Vagina (tissue), 2 donors: ENCODE measurements at regions not wholly inside any gene's neighbourhood (a gene's known extent, or its start where the extent isn't known, plus 50 kb on each side); places are given as distances from the start of the nearest gene placed in this dataset.
"Not testable (repeated sequence)": the region's sequence is repeated elsewhere in the genome, so short reads cannot be mapped to it uniquely, and the experiment has no call there.

Source experiments
- DNase-seq, 2 donors: peaks; one replicate each; pipeline ENCODE4 v3.0.0-alpha.2; 2017; ENCODE audit errors: extremely low spot score in 2 of 2
- H3K27ac ChIP-seq: fragments of 200-600 bp; sonication (generic); one replicate; pipeline ENCODE4 v1.5.1; 2019
- H3K27me3 ChIP-seq: fragments of 200-600 bp; sonication (generic); one replicate; pipeline ENCODE4 v1.5.1; 2019
- H3K36me3 ChIP-seq, 2 donors: fragments of 200-600 bp; sonication (generic); one replicate each; pipeline ENCODE4 v1.5.1; 2017 to 2019
- H3K4me1 ChIP-seq: fragments of 200-600 bp; sonication (generic); one replicate; pipeline ENCODE4 v1.5.1; 2019
- H3K4me3 ChIP-seq, 2 donors: fragments of 200-600 bp; sonication (generic); 1 replicate in 1 of 2; 2 replicates in 1 of 2; pipeline ENCODE4 v1.5.1; 2016 to 2019
- H3K9me3 ChIP-seq: fragments of 200-600 bp; sonication (generic); one replicate; pipeline ENCODE4 v1.5.1; 2019
- CTCF ChIP-seq, 3 experiments: fragments of 450-650 bp in 2 of 3; fragments of 200-600 bp in 1 of 3; sonication (generic) in 1 of 3; IDR thresholded peaks; one replicate each; pipeline ENCODE4 v1.5.1; 2017 to 2019; ENCODE audit warnings: antibody characterized with exemption in 3 of 3, mild to moderate bottlenecking in 2 of 3, moderate library complexity in 2 of 3
- POLR2A ChIP-seq, 2 donors: fragments of 450-650 bp; IDR thresholded peaks; one replicate each; pipeline ENCODE4 v1.6.1; 2017; ENCODE audit warnings: antibody characterized with exemption in 2 of 2, mild to moderate bottlenecking in 2 of 2, moderate library complexity in 2 of 2
- POLR2AphosphoS5 ChIP-seq, 2 donors: sonication (generic); formaldehyde crosslinking; IDR thresholded peaks; one replicate each; pipeline ENCODE4 v1.9.0; 2017; ENCODE audit warnings: antibody characterized with exemption in 2 of 2, mild to moderate bottlenecking in 2 of 2, low read depth in 1 of 2; ENCODE audit not compliant: insufficient read depth in 1 of 2
- intact Hi-C: fragments of 100-400 bp; cut with DNase I; formaldehyde crosslinking; loops from one replicate; pipeline ENCODE4 v1.15.1; 2023

DNA sequence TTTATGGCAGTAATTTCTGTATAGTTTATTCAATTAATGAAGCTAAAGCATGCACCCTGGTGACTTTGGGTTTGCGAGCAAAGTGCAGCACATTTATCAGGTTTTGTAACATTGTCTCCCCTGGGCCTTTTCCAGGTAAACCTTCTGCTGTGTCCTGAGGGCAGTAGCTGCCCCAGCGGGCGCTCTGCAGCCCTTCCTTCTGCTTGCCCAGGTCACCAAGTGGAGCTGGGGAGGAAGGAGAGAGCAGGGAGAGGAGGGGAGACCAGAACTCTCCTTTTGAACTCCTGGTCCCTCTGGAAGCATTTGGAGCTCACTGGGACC is 145.6 kb downstream of the DLL1 start:
- Histone ChIP-seq H3K9me3 (no peaks in the 10 kb centered on the region), H3K4me3 (no peak overlapping the region), H3K27ac (no peak overlapping the region), H3K4me1 (peaks cover 12% of the 10 kb centered on the region), H3K36me3 (no peaks in the 10 kb centered on the region), H3K27me3 (no peaks in the 10 kb centered on the region)
- no peak for DNase-seq
- TF ChIP-seq POLR2A (IDR thresholded peaks at IDR 0.05) (no peak), POLR2AphosphoS5 (IDR thresholded peaks at IDR 0.05; ENCODE audit: insufficient read depth in 1 of 2, low read depth in 1 of 2) (no peak), CTCF (IDR thresholded peaks at IDR 0.05) (no peak)
- intact Hi-C loops: no loop called here

DNA sequence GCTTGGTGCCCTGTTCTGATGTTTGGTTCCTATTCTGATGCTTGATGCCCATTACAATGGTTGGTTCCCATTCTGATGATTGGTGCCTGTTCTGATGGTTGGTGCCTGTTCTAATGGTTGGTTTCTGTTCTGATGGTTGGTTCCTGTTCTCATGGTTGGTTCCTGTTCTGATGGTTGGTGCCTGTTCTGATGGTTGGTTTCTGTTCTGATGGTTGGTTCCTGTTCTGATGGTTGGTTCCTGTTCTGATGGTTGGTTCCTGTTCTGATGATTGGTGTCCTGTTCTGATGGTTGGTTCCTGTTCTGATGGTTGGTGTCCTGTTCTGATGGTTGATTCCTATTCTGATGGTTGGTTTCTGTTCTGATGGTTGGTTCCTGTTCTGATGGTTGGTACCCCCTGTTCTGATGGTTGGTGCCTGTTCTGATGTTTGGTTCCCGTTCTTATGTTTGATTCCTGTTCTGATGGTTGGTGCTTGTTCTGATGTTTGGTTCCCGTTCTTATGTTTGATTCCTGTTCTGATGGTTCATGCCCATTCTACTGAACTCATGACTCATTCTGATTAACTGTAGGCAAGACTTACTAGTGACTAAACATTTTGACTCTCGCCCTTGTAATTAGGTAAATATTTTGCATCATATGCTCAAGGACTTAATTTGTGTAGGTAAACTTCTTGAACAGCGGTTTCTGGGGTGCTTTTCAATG is 146.2 kb downstream of the DLL1 start:
- peaks cover 12% of the 10 kb centered on the region for H3K4me1 ChIP-seq
- TF ChIP-seq POLR2AphosphoS5 (IDR thresholded peaks at IDR 0.05; ENCODE audit: insufficient read depth in 1 of 2, low read depth in 1 of 2) (no peak), CTCF (IDR thresholded peaks at IDR 0.05) (no peak), POLR2A (IDR thresholded peaks at IDR 0.05) (no peak)
- no peak overlapping the region for H3K27ac ChIP-seq
- H3K4me3 ChIP-seq: no peak overlapping the region
- no peaks in the 10 kb centered on the region for H3K36me3 ChIP-seq
- DNase-seq: no peak
- no peaks in the 10 kb centered on the region for H3K27me3 ChIP-seq
- intact Hi-C loops: no loop called here
- no peaks in the 10 kb centered on the region for H3K9me3 ChIP-seq

DNA sequence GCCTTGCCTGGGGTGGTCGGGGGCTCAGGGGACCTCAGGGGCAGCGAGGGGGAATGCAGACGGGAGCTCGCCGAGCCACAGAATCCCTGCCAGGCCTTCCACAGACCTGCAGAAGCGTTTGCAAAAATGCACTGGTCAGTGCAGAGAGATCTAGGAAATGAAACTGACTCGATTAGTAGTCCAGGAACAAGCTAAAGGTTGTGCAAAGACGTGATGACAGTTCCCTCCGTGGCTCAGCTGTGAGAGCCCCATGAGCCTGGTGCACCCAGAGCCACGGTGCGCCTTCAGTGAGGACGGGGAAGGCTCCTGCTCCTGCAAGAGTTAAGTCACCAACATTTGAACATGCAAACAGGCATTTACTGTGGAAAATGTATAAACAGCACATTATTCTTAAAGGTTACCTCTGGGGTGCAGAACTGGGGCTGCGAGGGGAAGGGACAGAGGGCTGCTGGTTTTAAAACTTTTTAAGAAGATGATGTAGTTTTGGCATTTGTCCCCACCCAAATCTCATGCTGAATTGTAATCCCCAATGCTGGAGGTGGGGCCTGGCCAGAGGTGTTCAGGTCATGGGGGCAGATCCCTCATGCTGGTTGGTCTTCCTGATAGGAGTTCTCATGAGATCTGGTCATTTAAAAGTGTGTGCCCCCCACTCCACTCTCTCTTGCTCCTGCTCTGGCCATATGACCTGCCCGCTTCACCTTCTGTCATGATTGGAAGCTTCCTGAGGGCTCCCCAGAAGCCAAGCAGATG is 147.3 kb downstream of the DLL1 start:
- intact Hi-C loops: no loop called here
- TF ChIP-seq CTCF (IDR thresholded peaks at IDR 0.05): no peak
- no peak for TF ChIP-seq POLR2AphosphoS5 (IDR thresholded peaks at IDR 0.05; ENCODE audit: insufficient read depth in 1 of 2, low read depth in 1 of 2)
- no peak for TF ChIP-seq POLR2A (IDR thresholded peaks at IDR 0.05)
- Histone ChIP-seq H3K36me3 (no peaks in the 10 kb centered on the region), H3K9me3 (no peaks in the 10 kb centered on the region), H3K27ac (no peak overlapping the region), H3K4me1 (peaks cover 12% of the 10 kb centered on the region), H3K4me3 (no peak overlapping the region), H3K27me3 (no peaks in the 10 kb centered on the region)
- no peak for DNase-seq

DNA sequence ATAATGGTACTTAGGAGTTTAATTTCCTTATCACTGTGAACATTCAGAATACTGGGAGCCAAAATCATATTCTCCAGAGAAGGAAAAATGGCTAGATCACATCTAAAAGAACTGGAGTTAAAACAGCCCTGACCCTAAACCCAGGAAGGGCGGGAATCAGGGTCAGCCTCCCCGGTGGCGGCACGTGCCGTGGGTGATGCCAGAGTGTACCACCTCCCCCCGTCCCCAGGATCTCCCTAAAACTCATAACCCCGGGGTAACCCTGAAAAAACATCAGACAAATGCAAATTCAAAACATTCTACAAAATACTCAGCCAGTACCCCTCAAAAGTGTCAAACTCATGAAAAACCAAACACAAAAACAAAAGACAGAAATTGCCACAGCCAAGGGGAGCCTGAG is 148.3 kb downstream of the DLL1 start:
- H3K27me3 ChIP-seq: no peaks in the 10 kb centered on the region
- no peaks in the 10 kb centered on the region for H3K9me3 ChIP-seq
- no peak overlapping the region for H3K27ac ChIP-seq
- H3K36me3 ChIP-seq: no peaks in the 10 kb centered on the region
- peaks cover 13% of the 10 kb centered on the region for H3K4me1 ChIP-seq
- no peak overlapping the region for H3K4me3 ChIP-seq
- TF ChIP-seq POLR2A (IDR thresholded peaks at IDR 0.05): no peak
- no peak for TF ChIP-seq CTCF (IDR thresholded peaks at IDR 0.05)
- no peak for TF ChIP-seq POLR2AphosphoS5 (IDR thresholded peaks at IDR 0.05; ENCODE audit: insufficient read depth in 1 of 2, low read depth in 1 of 2)
- intact Hi-C loops: no loop called here
- no peak for DNase-seq

- H3K4me3 ChIP-seq, H3K27me3 ChIP-seq, H3K36me3 ChIP-seq, intact Hi-C loops, DNase-seq, H3K9me3 ChIP-seq, H3K27ac ChIP-seq: not testable (repeated sequence)
- H3K4me1 ChIP-seq: peaks cover 20% of the 10 kb centered on the region
These were observed 149.8 kb downstream of the DLL1 start for GRCh38 chr6:170141061-170141460.
